Glomerular visceral epithelial cell (primary cell): ENCODE measurements at regions not wholly inside any gene's neighbourhood (a gene's known extent, or its start where the extent isn't known, plus 50 kb on each side); places are given as distances from the start of the nearest gene placed in this dataset.

ENCODE experiments used
- DNase-seq: peaks from one replicate; pipeline ENCODE4 v3.0.0-alpha.2; 2016; ENCODE audit errors: extremely low spot score

DNA sequence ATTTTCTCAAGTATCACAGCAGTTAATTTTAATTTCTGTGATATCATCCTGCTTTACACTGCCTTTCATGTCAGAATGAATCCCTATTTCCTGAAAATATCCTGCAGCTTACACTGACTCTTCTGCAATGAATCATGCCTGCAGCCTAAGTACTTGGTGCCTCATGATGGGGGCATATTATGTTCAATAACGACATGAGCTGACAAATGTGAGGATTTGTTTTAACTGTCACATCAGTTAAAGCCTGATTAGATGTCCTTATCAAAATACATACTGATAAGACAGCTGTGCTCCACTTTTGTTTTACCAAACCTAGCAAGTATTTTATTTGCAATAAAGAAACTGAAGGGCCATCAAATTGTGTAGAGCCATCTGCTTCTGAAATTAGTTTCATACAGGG lies 359.9 kb upstream of the AGA start:
- DNase-seq, result no peak

DNA sequence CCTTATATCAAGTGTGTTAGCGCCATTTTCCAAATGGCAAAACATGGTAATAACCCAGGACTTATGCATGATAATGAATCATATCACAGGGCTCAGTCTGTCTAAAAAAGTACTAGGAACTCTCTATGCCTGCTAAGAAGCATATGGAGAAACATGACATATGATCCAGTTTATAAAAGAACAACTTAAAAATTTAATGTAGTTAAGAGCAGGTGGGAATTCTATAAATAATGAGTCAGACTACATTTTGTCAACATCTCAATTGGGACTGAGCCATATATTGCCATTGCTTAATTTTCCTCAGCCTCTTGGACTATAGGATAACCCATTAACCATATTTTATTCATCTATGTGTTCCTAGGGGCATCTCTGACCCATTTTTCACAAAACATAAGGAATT lies 360.4 kb upstream of the AGA start:
- no peak for DNase-seq

DNA sequence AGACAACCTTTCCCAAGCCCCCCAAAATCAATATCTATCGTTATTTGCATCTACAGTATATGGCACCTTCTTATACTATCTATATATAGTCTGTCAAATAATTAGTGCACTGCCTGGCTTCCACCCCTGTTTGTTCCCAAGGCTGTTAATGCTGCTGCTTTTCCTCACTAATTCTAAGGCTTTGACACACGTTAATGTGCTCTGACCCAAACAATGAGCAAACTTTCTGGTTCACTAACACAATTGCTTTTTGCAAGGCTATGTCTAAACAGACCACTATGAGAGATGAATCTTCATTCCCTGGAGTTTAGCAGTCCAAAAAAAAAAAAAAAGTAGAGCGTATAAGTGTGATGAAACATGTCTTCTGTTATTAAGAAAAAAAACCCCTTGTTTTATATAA lies 360.9 kb upstream of the AGA start:
- no peak for DNase-seq

DNA sequence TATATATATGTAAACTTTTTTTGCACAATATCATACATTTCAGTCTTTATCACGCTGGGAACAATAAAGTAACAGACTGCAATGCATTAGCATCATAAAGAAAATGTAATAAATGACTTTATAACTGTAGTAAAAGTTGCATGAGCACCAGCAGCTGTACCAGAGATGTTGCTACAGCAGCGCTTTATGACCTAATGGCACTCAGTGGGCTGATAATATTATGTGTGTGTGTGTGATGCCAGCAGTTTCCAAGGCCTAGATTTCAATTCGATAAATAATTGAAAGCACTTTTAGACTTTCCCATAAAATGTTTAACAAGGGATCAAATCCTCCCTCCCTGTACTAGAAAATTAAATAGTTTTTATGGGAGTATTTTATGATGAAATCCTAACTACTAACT lies 367.6 kb upstream of the AGA start:
- DNase-seq, result no peak

DNA sequence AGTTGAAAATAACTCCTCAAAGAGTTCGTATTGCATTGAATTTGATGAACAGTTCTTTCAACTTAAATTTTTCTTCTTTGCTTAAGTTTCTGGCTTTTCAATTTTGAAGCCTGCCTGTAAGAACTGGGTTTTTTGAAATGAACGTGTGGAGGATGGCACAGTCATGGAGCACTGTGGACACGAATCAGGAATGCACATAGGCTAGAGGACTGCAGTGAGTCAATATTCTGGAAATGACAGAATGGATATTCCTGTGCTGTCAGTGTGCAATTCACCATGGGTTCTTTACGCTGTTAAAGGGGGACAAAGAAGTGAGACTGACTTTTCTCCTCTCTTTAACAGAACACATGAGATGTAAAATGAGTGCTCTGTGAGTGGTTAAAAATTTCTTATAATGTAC lies 368.0 kb upstream of the AGA start:
- no peak for DNase-seq

DNA sequence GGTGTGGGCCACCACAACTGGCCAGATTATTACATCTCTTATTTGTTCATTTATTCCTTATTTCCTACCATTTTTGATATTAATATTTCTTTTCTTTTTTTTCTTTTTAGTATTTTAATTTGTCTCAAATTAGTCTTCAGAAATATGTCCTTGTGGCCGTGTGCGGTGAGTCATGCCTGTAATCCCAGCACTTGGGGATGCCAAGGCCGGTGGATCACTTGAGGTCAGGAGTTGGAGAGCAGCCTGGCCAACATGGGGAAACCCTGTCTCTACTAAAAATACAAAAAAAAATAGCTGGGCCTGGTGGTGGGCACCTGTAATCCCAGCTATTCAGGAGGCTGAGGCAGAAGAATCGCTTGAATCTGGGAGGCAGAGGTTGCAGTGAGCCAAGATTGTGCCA lies 376.2 kb upstream of the AGA start:
- peak; percentile 17 for DNase-seq

DNA sequence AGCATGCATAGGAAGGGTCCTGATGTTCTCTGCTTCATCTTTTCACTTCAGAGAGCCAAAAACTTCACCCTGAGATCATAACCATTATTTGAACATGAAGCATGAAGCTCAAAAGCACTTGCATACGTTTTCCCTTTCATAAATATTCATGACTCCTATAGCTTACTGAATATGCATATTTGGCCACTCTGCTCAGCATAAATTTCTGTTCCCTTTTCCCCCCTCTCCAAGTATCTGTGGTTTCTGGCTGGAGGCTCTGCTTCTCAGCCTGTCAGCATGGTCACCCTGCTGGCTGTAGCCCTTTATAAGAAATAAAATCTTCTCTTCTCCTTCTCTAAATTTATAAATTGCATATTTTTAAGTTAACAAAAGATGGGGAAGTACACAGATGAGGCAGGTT lies 384.7 kb upstream of the AGA start:
- no peak for DNase-seq

DNA sequence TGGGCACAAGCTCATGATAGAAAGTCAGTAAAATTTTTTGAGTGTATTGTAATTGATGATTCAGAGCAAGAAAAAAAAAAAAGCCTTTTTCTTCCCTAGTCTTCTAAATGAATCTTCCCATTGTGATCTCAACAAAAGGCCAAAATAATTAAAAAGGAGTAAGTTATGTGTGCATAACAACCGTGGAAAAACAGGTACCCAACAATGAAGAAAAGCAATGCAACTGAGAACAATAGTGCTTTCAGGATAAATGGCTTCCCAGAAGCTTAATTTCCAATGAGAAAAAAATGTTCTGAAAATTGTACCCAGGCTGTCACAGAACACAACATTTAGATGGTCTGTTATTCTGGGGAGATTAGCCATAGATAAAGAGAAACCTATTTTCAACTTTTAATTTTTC lies 399.0 kb upstream of the AGA start:
- DNase-seq, result no peak

DNA sequence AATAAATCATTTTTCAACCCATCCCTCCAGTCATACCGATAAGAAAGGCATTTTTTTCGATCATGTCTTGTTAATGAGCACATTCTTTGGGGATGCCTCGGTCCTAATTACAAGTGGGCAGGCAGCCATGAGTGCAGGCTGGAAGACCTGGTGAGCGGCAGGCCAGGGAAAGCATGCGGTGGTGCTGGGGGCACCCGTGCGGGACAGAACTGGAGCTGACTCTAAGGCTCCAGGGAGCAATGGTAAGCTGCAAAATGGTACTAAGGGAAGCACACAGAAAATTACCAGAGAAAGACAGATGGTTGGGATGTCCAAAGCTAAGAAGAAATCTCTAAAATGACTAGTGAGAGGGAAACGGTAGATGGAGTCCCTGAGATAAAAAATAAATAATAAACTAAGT lies 411.0 kb upstream of the AGA start:
- no peak for DNase-seq

DNA sequence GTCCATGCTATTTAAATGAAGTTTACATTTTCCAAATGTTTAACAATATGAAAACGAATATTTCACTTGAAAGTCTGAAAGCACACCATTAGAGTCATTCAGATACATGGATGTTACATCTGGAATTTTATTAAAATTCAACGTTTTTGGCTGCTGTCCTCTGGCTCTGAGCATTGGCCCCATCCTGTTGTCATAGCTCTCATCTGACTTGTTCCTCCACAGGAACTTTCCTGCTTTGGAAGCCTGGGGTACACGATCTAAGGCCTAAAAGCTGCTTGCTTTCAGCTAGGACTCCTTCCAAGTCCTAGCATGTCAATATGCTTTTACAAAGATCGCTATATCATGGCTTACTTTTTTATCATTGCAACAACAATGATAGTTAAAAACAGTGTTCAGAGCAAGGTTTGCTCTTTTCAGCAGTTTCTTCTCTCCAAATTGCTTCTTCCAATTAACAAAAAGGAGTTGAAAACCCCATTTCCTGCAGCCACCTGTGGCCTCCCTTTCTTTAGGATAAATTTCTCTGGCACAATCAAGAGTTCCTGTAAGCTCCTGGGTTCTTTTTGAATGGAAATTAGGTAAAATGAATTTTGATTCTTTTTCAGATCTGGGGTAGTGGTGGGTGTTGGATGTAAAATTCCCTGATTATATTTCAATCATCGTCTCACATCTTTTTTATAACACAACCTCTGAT lies 413.4 kb upstream of the AGA start:
- no peak for DNase-seq

DNA sequence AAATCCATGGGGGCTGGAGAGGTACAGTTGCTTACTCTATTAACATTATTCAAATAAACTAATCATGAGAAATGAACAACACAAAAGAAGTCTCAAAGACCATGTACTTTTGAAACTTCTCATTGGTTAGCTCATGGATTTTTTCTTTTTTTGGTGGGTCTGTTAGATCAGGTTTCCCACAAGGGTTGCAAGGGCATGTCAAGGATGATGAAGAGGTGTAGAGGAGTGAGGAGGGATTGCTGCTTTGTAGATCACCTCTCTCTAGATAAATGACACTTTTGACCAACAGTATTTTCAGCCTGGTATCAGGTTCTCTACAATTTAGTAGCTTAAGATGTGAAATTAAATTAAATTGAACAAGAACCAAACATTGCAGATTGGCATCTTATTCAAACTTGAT lies 417.9 kb upstream of the AGA start:
- DNase-seq, result no peak

DNA sequence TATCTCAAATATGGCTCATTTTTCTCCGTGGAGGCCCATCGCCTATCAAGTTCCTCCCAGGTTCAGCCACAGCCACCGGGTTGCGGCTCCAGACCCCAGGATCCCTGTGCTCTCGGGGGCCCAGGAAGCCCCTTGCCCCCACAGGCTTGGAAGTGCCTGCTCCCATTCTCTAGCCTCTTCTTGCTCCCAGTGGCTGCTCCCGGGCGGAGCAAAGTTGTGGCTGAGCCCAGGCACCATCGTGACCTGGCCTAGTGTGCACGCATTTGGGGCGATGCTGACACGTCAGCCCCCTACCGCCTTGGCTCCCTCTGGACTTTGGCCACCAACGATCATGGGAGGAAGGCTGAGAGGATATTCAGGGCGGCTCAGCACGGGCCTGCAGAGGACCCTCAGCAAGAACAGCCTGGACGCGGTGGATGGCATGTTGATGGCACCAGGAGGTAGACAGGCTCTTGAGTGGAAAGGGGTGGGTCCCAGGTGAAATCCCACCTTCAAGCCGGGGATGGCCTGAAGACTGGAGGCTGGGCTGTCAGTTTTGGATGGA lies 419.4 kb upstream of the AGA start:
- no peak for DNase-seq

DNA sequence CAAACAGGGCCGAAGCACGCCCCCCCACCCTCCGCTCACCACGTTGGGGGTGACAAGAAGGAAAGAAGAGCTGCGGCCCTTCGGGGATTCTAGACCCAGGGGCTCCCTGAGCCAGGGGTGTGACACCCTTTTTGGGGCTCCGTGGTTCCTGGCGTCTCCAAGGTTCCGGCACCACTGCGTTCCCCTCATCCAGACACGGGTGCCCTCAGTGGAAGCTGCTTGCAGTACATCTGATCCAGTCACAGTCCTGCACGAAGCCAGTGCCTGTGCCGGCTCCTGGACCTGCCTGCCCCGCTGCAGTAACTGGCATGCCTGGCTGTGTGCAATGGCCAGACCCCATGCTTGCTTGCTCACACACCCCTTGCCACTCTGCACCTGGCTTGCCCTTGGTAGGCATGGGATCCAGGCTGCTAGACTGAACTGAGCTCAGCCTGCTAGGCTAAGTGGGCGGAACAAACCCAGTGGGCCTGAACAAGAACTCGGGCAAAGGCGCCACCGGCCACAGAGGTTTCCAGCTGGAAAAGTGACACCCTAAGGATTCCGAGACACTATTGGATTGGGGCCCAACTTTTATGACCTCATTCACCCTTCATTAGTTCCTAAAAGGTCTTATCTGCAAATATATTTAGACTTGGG lies 420.4 kb upstream of the AGA start:
- DNase-seq, result no peak

DNA sequence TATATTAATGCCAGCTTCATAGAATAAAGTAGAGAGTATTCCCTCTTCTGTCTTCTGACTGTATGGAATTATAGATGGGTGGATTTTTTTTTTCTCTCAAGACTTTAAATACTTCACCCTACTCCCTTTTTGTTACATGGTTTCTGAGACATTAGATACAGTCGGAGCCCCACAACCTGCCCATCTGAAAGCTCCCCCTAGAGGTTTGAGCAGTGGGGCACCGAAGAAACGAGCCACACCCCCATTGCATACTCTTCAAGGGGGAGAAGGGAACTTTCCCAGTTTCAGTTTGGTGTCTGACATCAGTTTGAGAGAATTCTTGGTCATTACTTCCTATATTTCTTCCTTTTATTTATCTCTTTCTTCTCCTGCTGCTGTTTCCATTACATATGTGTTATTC lies 437.6 kb upstream of the AGA start:
- no peak for DNase-seq

DNA sequence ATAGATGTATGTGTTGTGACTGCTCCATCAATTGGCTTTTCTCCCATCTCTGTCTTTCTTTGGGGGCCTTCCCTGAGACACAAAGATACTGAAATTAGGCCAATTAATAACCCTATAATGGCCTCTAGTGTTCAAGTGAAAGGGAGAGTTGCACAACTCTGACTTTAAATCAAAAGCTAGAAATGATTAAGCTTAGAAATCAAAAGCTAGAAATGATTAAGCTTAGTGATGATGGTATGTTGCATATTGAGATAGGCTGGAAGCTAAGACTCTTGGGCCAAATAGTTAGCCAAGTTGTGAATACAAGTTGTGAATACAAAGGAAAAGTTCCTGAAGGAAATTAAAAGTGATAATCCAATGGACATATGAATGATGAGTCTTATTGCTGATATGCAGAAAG lies 452.9 kb upstream of the AGA start:
- DNase-seq, result no peak

DNA sequence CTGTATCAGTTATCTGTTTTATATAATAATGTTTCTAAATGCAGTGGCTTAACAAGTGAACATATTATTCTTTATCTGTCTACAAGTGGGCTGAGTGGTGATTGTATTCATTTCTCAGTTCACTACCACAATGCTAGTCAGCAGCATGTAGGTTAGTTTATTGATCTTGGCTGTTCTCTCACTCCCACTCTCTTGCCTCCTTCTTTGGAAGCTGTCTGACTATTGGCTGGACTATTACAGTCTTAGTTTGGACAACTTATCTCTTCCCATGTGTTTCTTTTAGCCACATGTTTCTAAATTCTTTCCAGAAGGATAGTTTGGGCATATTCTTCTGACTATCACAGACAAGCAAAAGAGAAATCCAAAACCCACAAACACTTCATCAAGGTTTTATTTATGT lies 459.5 kb upstream of the AGA start:
- DNase-seq, result no peak

DNA sequence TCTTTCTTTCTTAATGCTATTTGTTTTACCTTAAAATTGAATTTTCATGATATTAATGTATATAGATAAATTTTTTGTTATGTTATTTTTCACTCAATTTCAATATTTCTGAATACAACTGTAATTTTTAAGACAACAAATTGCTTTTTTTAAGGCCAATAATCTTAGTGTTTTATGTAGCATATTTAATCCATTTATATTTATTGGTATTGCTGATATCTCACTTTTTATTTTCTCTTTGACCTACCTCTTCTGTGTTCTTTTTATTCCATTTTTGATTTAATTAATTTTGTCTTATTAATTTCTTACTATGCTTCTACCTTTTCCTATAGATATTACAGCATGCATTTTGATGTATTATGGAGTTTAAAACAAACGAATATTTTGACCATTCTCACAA lies 460.1 kb upstream of the AGA start:
- no peak for DNase-seq

DNA sequence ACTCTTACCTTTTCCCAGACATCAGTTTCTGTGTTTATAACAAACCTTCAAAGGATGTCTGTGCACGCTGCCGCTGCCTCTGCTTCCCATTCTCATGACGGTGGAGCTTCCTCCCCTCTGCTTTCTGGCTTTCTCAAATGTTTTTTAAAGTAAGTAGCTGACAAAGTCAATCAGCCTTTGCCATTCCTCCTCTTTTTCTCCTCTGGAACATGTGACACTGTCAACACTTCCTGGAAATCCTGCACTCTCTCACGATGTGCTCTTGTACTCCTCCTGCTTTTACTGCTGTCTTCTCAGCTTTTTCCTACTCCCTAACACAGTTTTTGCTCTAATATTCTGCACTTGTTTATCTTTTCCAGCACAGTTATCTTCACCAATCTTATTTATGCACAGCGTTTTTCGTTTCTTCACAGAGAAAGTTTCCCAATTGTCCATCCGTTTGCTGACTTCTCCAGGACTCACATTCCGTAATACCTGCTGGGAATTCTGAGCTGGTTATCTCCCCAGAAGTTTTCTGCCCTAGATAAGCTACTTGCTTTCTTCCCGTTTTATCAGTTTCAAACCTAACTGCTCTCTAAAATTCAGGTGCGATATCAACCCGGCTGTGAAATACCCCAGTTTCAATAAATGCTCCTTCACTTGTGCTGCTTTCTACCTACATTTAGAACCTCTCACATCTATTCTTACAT lies 465.6 kb upstream of the AGA start:
- no peak for DNase-seq

DNA sequence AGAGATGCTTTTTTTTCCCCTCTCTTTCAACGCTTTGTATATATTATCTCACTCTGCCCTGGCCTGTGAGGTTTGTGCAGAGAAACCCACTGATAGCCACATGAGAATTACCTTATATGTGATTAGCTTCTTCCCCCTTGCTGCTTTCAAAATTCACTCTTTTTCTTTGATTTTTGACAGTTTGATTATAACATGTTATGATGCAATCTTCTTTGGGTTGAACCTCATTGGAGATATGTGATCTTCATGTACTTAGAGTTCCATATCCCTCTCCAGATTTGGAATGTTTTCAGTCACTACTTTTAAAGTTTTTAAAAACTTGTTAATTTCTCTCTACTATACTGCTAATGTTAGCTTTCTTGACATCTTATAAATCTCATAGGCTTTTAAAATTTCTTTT lies 479.5 kb upstream of the AGA start:
- DNase-seq, result no peak

DNA sequence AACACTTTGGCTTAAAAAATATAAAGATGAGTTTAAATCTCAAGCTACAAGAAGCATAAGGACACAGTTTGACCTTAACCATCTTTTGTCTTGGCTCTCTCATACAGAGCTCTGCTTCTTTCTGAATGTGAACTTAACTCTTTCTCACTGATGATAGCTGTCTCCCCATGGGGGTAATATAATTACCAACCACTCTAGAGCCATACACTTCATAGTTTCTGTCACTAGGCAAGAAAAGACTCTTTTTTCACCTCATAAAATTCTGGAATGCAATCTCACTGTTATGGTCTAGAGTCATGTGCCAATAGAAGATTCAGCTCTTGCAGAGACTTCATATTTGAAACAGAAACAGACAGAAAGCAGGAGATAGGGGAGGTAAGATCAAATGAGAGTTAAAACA lies 481.7 kb upstream of the AGA start:
- no peak for DNase-seq

DNA sequence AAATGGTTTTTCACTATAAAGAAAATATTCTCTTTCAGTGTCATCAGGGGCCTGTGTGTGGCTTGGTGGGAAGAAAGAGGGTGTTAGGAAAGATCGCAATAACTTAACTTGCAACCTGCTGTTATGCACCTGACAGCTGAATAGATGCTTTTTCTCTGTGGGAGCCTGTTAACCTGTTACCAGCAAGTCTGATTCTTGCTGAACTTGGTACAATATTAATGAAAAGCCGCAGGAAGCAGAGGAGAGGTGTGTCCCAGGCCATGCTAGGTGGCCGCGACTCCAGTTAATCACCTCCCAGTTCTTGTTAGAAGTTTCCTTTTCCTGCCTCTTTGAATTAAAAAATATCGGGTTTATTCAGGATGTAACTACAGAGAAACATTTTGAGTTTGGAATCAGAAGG lies 494.8 kb upstream of the AGA start:
- peak; percentile 2 for DNase-seq

DNA sequence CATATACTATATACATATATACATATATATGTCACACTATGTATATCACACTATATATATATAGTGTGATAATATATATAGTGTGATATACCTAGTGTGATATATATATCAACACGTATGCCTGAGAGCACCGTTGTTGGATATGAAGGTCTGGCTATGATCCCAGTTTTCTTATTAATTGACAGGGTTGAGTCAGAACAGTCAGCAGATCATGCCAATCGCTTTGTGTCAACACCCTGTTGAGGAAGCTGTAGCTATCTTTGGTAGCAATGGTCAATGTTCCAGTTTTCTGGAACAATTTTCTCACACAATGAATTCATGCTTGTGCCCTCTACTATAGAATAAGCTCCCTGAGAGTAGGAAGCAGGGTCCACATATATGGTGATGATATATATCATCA lies 496.0 kb upstream of the AGA start:
- DNase-seq, result peak; percentile 23

DNA sequence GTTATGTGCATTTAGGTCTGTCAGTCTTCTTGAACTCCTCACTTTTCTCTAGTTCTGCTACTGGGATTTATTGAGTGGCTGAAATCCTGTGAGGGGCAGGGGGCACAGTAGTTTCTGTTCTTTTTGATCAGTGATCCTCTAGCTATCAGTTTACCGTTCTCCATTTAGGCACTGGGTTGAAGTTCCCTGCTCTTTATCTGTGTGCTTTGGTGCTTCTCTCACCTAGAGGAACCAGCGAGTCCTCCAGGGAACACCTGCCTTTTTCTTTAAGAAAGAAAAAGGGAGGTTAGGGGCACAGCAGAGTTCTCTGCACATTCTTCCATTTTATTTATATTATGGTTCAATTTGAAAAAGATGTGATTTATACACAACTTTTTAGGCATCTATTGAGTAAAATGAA lies 503.0 kb upstream of the AGA start:
- no peak for DNase-seq
